ENCODE measurements at regions not wholly inside any gene's neighbourhood (a gene's known extent, or its start where the extent isn't known, plus 50 kb on each side); places are given as distances from the start of the nearest gene placed in this dataset.

DNA sequence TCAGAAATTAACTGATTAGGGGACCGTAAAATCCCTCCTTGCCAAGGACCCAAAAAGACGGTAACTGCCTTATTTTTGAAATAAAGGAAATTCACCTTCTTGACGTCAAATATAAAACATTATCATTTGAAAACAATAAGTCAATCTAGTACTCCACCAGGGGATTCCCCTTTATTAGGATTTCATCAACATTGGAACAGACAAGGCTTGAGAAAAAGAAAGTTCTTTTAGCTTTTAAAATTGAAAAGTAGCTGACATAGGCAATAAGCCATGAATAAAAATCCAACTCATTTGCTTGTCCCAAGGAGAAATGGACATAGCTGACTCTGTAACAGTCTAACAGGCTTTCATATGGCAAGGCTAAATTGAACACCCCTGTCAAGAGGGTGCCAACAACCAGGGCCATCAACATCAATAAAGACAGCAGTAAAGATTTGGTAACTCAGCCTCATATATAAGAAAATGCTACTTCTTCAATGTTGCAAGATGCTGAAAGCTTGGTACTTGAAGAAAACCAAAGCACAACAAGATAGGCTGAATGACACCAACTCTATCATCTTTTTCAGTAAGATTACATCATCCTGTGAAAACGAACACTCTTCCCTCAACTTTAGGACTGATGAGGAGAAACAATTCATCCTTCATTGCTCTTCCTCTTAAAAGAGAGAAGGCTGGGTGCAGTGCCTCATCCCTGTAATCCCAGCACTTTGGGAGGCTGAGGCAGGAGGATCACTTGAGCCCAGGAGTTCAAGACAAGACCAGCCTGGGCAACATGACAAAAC, 121.0 kb upstream of the PRDM1 start:
- H3K9me3 ChIP-seq (ENCODE audit: control insufficient read depth, insufficient read depth, low read depth, low read length) = no peaks in the 10 kb centered on the region
- H3K4me3 ChIP-seq (ENCODE audit: low read depth, low read length) = no peak overlapping the region
- ChIA-PET CTCF (interaction anchor here (0.6 kb wide), 4 partner anchors 19 to 521 kb away, joined by 3 read pairs; no protein-coding TSS in a partner anchor), POLR2A (no interaction called here)
- no peaks in the 10 kb centered on the region for H3K36me3 ChIP-seq (ENCODE audit: control insufficient read depth in 2 of 2, insufficient read depth in 1 of 2, low read length in 2 of 2)
- no peaks in the 10 kb centered on the region for H3K4me1 ChIP-seq (ENCODE audit: control insufficient read depth, insufficient read depth, low read length)
- no peak overlapping the region for H3K27ac ChIP-seq (ENCODE audit: extremely low read depth, low read depth, low read length)
- TF ChIP-seq ZNF433 (tag by site-specific recombination; IDR thresholded peaks at IDR 0.05; ENCODE audit: low read depth) (no peak), ZBTB17 (tag by site-specific recombination; IDR thresholded peaks at IDR 0.05) (peak; percentile 21; the same call in 1 of the 2 replicates)
- TF ChIP-seq, protein P1, sequence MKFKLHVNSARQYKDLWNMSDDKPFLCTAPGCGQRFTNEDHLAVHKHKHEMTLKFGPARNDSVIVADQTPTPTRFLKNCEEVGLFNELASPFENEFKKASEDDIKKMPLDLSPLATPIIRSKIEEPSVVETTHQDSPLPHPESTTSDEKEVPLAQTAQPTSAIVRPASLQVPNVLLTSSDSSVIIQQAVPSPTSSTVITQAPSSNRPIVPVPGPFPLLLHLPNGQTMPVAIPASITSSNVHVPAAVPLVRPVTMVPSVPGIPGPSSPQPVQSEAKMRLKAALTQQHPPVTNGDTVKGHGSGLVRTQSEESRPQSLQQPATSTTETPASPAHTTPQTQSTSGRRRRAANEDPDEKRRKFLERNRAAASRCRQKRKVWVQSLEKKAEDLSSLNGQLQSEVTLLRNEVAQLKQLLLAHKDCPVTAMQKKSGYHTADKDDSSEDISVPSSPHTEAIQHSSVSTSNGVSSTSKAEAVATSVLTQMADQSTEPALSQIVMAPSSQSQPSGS (tag by site-specific recombination; IDR thresholded peaks at IDR 0.05; ENCODE audit: low read depth) = peak; percentile 55; the same call in 1 of the 2 replicates

DNA sequence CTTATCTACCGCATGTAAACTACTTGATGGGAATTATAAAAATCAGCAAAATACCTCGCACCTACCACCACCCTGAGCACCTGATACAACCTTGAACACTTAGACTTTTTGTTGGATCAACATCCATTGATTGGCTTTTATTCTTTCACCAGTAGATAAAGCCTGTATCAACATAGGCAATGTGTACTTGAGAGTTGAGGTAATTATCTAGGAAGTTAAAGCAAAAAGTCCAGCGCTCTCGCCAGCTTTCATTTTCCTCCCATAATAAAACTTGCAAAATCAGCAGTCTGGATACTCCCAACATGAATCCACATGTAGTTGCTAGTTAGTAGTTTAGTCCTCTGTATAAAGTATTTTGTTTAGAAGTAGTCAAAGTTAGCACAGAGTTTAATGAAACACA, 132.0 kb upstream of the PRDM1 start:
- H3K27ac ChIP-seq (ENCODE audit: extremely low read depth, low read depth, low read length) = no peak overlapping the region
- H3K4me3 ChIP-seq (ENCODE audit: low read depth, low read length) = no peak overlapping the region
- no peaks in the 10 kb centered on the region; the same call in 1 of the 2 replicates for H3K4me1 ChIP-seq (ENCODE audit: control insufficient read depth, insufficient read depth, low read length)
- TF ChIP-seq ZNF600 (tag by site-specific recombination; IDR thresholded peaks at IDR 0.05) (no peak), TRIM28 (IDR thresholded peaks at IDR 0.05; ENCODE audit: borderline replicate concordance, low read length) (peak; percentile 46; the same call in 1 of the 2 replicates)
- no peaks in the 10 kb centered on the region for H3K36me3 ChIP-seq (ENCODE audit: control insufficient read depth in 2 of 2, insufficient read depth in 1 of 2, low read length in 2 of 2)
- CTCF ChIA-PET = interaction anchor here (0.6 kb wide), 1 partner anchor 39 kb away, joined by 3 read pairs; no protein-coding TSS in a partner anchor
- POLR2A ChIA-PET = no interaction called here
- no peaks in the 10 kb centered on the region for H3K9me3 ChIP-seq (ENCODE audit: control insufficient read depth, insufficient read depth, low read depth, low read length)

DNA sequence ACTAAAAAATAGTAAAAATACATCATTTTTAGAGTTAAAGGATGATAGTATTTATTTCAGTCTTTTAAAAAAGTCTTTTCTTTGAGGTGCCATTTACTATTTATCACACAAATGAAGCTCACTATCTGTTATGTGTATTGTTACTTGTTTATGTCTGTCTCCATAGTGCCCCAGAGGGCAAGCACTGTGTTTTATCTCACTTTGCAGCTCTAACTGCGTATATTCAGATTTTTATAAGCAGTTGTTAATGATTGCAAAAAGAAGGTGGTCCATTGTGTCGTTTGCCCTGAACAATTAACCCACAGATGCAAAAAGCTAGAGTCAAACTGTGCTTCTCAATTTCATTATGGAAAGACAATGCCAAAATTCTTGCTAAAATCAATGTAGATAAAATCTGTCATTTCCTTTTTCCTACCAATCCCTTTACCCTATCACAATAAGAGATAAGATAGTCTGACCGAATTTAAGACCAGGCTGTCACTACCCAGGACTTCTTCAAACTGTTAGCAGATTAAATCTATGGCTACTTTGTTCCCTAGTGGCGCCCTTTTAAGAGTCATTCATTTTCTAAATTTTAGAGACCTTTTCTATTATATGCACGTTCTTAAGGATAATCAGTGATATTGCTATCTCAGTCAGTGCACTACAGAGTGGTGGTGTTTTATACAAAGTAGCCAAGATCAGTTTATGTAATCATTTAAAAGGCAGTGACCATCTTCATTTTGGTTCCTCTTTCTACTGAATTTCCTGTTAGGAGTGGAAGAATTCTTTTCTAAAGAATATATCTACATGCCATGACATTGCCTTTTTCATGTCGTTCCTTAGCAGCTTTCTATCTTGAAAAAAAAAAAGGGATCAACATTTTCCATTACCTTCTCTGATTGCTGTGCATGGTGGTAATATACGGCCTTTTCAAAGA, 133.1 kb upstream of the PRDM1 start:
- Histone ChIP-seq H3K9me3 (ENCODE audit: control insufficient read depth, insufficient read depth, low read depth, low read length) (no peaks in the 10 kb centered on the region), H3K4me1 (ENCODE audit: control insufficient read depth, insufficient read depth, low read length) (no peaks in the 10 kb centered on the region; the same call in 1 of the 2 replicates), H3K27ac (ENCODE audit: extremely low read depth, low read depth, low read length) (no peak overlapping the region), H3K36me3 (ENCODE audit: control insufficient read depth in 2 of 2, insufficient read depth in 1 of 2, low read length in 2 of 2) (no peaks in the 10 kb centered on the region), H3K4me3 (ENCODE audit: low read depth, low read length) (no peak overlapping the region)
- TF ChIP-seq ZNF555 (tag by site-specific recombination; conservative IDR thresholded peaks at IDR 0.05) (no peak), ZNF416 (tag by site-specific recombination; IDR thresholded peaks at IDR 0.05) (no peak), ZNF174 (tag by site-specific recombination; IDR thresholded peaks at IDR 0.05) (no peak), ZNF132 (tag by site-specific recombination; IDR thresholded peaks at IDR 0.05; ENCODE audit: borderline replicate concordance) (no peak), ZNF600 (tag by site-specific recombination; IDR thresholded peaks at IDR 0.05) (no peak), ZNF10 (tag by site-specific recombination; IDR thresholded peaks at IDR 0.05) (no peak), GLIS1 (tag by site-specific recombination; IDR thresholded peaks at IDR 0.05) (no peak), HOXA7 (CRISPR knock-in tag; IDR thresholded peaks at IDR 0.05; ENCODE audit: borderline replicate concordance) (no peak), ZNF335 (tag by site-specific recombination; conservative IDR thresholded peaks at IDR 0.05) (no peak), ZNF175 (tag by site-specific recombination; IDR thresholded peaks at IDR 0.05) (no peak), ZNF37A (tag by site-specific recombination; IDR thresholded peaks at IDR 0.05) (no peak)
- TF ChIP-seq, protein P2, sequence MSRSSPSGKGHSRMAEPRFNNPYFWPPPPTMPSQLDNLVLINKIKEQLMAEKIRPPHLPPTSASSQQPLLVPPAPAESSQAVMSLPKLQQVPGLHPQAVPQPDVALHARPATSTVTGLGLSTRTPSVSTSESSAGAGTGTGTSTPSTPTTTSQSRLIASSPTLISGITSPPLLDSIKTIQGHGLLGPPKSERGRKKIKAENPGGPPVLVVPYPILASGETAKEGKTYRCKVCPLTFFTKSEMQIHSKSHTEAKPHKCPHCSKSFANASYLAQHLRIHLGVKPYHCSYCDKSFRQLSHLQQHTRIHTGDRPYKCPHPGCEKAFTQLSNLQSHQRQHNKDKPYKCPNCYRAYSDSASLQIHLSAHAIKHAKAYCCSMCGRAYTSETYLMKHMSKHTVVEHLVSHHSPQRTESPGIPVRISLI (tag by site-specific recombination; IDR thresholded peaks at IDR 0.05) = no peak
- ChIA-PET CTCF (interaction anchor here (0.6 to 0.7 kb wide), 2 partner anchors 41 to 494 kb away, joined by 3 read pairs; no protein-coding TSS in a partner anchor), POLR2A (no interaction called here)
